A549 (cell line): ENCODE measurements at regions not wholly inside any gene's neighbourhood (a gene's known extent, or its start where the extent isn't known, plus 50 kb on each side); places are given as distances from the start of the nearest gene placed in this dataset.

Experiments used
- ATAC-seq, 2 experiments: fragments of 200-7000 bp in 1 of 2; fragments of >200 bp in 1 of 2; cut with Nextera tagmentation in 1 of 2; cut with Tn5 transposase in 1 of 2; 3 replicates each; pipeline versions ENCODE4 v1.8.0 to v1.9.1; 2018 to 2020; ENCODE audit warnings: mild to moderate bottlenecking in 1 of 2, moderate library complexity in 1 of 2
- CTCF ChIA-PET: fragments of 300-600 bp; sonication (Branson Sonifier 250); formaldehyde crosslinking; extraction: SDS; loops from one replicate; lab custom pipeline; 2021; ENCODE audit warnings: antibody characterized with exemption, inconsistent platforms; lab: Yijun Ruan, JAX
- POLR2A ChIA-PET: fragments of 350-600 bp; formaldehyde crosslinking; extraction: SDS; loops from one replicate; lab custom pipeline; 2021; ENCODE audit warnings: antibody characterized with exemption, inconsistent platforms; lab: Yijun Ruan, JAX
- DNase-seq, 2 experiments: peaks; one replicate each; pipeline versions ENCODE4 v3.0.0 to v3.0.0-alpha.2; 2011 to 2016; ENCODE audit warnings: low read depth in 1 of 2, low spot score in 1 of 2
- FAIRE-seq: peaks from 2 replicates; lab custom pipeline; 2011; peaks lifted over from hg19 to GRCh38; lab: Jason Lieb, UNC
- H3K27ac ChIP-seq, 2 experiments: fragments of >200 bp; sonication (Bioruptor Twin); formaldehyde crosslinking; 3 replicates each; pipeline ENCODE4 v1.5.1; 2016 to 2017
- H3K4me1 ChIP-seq: fragments of >200 bp; sonication (Bioruptor Twin); formaldehyde crosslinking; 3 replicates; pipeline ENCODE4 v1.6.1; 2016
- H3K4me2 ChIP-seq: fragments of >200 bp; sonication (Bioruptor Twin); formaldehyde crosslinking; 3 replicates; pipeline ENCODE4 v1.6.1; 2016
- H3K4me3 ChIP-seq: fragments of >200 bp; sonication (Bioruptor Twin); formaldehyde crosslinking; 3 replicates; pipeline ENCODE4 v1.5.1; 2016
- H3K9me3 ChIP-seq: fragments of >200 bp; sonication (Bioruptor Twin); formaldehyde crosslinking; 3 replicates; pipeline ENCODE4 v1.6.1; 2016
- BCL3 ChIP-seq: fragments of >200 bp; sonication (Bioruptor Twin); formaldehyde crosslinking; IDR thresholded peaks from 3 replicates; pipeline ENCODE4 v1.6.1; 2016
- CEBPB ChIP-seq, 2 experiments: fragments of >200 bp in 1 of 2; sonication (Bioruptor Twin) in 1 of 2; formaldehyde crosslinking in 1 of 2; IDR thresholded peaks; 2 replicates each; pipeline ENCODE4 v1.6.1; 2012 to 2016
- CHD2 ChIP-seq: fragments of 150-350 bp; IDR thresholded peaks from 2 replicates; pipeline ENCODE4 v1.6.1; 2014; ENCODE audit warnings: low read length; ENCODE audit not compliant: partially characterized antibody
- EHF ChIP-seq: fragments of 250-450 bp; sonication (Bioruptor Pico); IDR thresholded peaks from 2 replicates; pipeline ENCODE4 v1.5.0; 2020; ENCODE audit warnings: mild to moderate bottlenecking
- EP300 ChIP-seq, 2 experiments: fragments of >200 bp; sonication (Bioruptor Twin); formaldehyde crosslinking; IDR thresholded peaks; 2 replicates in 1 of 2; 3 replicates in 1 of 2; pipeline ENCODE4 v1.6.1; 2016 to 2017
- ESRRA ChIP-seq: fragments of 150-350 bp; IDR thresholded peaks from 2 replicates; pipeline ENCODE4 v1.6.1; 2014; ENCODE audit warnings: mild to moderate bottlenecking, low read length, borderline replicate concordance
- FOSB ChIP-seq: fragments of 250-450 bp; sonication (Bioruptor Pico); IDR thresholded peaks from 2 replicates; pipeline ENCODE4 v1.5.0; 2020; ENCODE audit warnings: mild to moderate bottlenecking, moderate library complexity
- FOSL2 ChIP-seq, 2 experiments: fragments of 450-650 bp in 1 of 2; fragments of >200 bp in 1 of 2; sonication (Bioruptor Twin) in 1 of 2; formaldehyde crosslinking; IDR thresholded peaks; 2 replicates each; pipeline versions ENCODE4 v1.5.0 to v1.6.1; 2016 to 2020; ENCODE audit warnings: mild to moderate bottlenecking in 1 of 2, moderate library complexity in 1 of 2
- FOXS1 ChIP-seq: fragments of 250-450 bp; sonication (Bioruptor Pico); IDR thresholded peaks from 2 replicates; pipeline ENCODE4 v1.5.0; 2020; ENCODE audit warnings: mild to moderate bottlenecking, moderate library complexity
- HDAC2 ChIP-seq: fragments of 200-600 bp; sonication (generic); IDR thresholded peaks from 2 replicates; pipeline ENCODE4 v1.6.1; 2016
- HOXA7 ChIP-seq: fragments of 250-450 bp; sonication (Bioruptor Pico); IDR thresholded peaks from 2 replicates; pipeline ENCODE4 v1.5.0; 2020; ENCODE audit warnings: mild to moderate bottlenecking, moderate library complexity
- JUN ChIP-seq, 2 experiments: fragments of >200 bp; sonication (Bioruptor Twin); formaldehyde crosslinking; IDR thresholded peaks; 2 replicates in 1 of 2; 3 replicates in 1 of 2; pipeline ENCODE4 v1.6.1; 2016 to 2017
- KDM1A ChIP-seq: fragments of 200-600 bp; sonication (generic); IDR thresholded peaks from 2 replicates; pipeline ENCODE4 v1.6.1; 2016; ENCODE audit warnings: low read depth, mild to moderate bottlenecking
- MAX ChIP-seq: IDR thresholded peaks from 2 replicates; pipeline ENCODE4 v1.6.1; 2012
- MYC ChIP-seq: IDR thresholded peaks from 2 replicates; pipeline ENCODE4 v1.6.1; 2012; ENCODE audit warnings: mild to moderate bottlenecking, inconsistent platforms, low read length, improper control_type of control experiment, borderline replicate concordance
- NFE2L2 ChIP-seq: fragments of 150-350 bp; conservative IDR thresholded peaks from 2 replicates; pipeline ENCODE4 v1.6.1; 2014; ENCODE audit warnings: low read length
- PBX3 ChIP-seq: IDR thresholded peaks from 2 replicates; pipeline ENCODE4 v1.6.1; 2012
- PHF8 ChIP-seq: fragments of 200-600 bp; sonication (generic); IDR thresholded peaks from 2 replicates; pipeline ENCODE4 v1.6.1; 2016; ENCODE audit warnings: low read depth, mild to moderate bottlenecking, antibody characterized with exemption, moderate library complexity, borderline replicate concordance
- POLR2A ChIP-seq: IDR thresholded peaks from 2 replicates; pipeline ENCODE4 v1.6.1; 2012; ENCODE audit warnings: mild to moderate bottlenecking, low read length
- POLR2AphosphoS2 ChIP-seq: conservative IDR thresholded peaks from 2 replicates; pipeline ENCODE4 v1.6.1; 2012; ENCODE audit warnings: low read length, improper control_type of control experiment, inconsistent platforms
- RAD21 ChIP-seq, 2 experiments: fragments of >200 bp in 1 of 2; sonication (Bioruptor Twin) in 1 of 2; formaldehyde crosslinking in 1 of 2; IDR thresholded peaks in 1 of 2; conservative IDR thresholded peaks in 1 of 2; 2 replicates in 1 of 2; 3 replicates in 1 of 2; pipeline ENCODE4 v1.6.1; 2012 to 2018; ENCODE audit warnings: inconsistent platforms in 1 of 2
- RARB ChIP-seq: fragments of 250-450 bp; sonication (Bioruptor Pico); IDR thresholded peaks from 2 replicates; pipeline ENCODE4 v1.8.0; 2021; ENCODE audit warnings: mild to moderate bottlenecking, moderate library complexity
- SMC3 ChIP-seq: fragments of >200 bp; sonication (Bioruptor Twin); formaldehyde crosslinking; IDR thresholded peaks from 3 replicates; pipeline ENCODE4 v1.6.1; 2018; ENCODE audit warnings: inconsistent platforms
- SREBF2 ChIP-seq: fragments of 450-650 bp; IDR thresholded peaks from 2 replicates; pipeline ENCODE4 v1.6.1; 2014; ENCODE audit warnings: mild to moderate bottlenecking, moderate library complexity
- TFCP2L1 ChIP-seq: fragments of 250-450 bp; sonication (Bioruptor Pico); IDR thresholded peaks from 2 replicates; pipeline ENCODE4 v1.5.0; 2021; ENCODE audit warnings: mild to moderate bottlenecking
- TP53 ChIP-seq: fragments of 250-450 bp; sonication (Bioruptor Pico); IDR thresholded peaks from 2 replicates; pipeline ENCODE4 v1.5.0; 2021; ENCODE audit warnings: mild to moderate bottlenecking, moderate library complexity
- ZC3H11A ChIP-seq: fragments of 450-650 bp; IDR thresholded peaks from 2 replicates; pipeline ENCODE4 v1.6.1; 2014; ENCODE audit warnings: antibody characterized with exemption, mild to moderate bottlenecking
- ZFP36 ChIP-seq: fragments of 450-650 bp; IDR thresholded peaks from 2 replicates; pipeline ENCODE4 v1.6.1; 2014; ENCODE audit warnings: borderline replicate concordance; ENCODE audit not compliant: partially characterized antibody
- ZNF302 ChIP-seq: fragments of 250-450 bp; sonication (Bioruptor Pico); IDR thresholded peaks from 2 replicates; pipeline ENCODE4 v1.9.0; 2021; ENCODE audit warnings: inconsistent platforms, mild to moderate bottlenecking, moderate library complexity
- ZSCAN20 ChIP-seq: fragments of 250-450 bp; sonication (Bioruptor Pico); IDR thresholded peaks from 2 replicates; pipeline ENCODE4 v1.8.0; 2022; ENCODE audit warnings: mild to moderate bottlenecking, moderate library complexity
- WGBS: methylation state at CpG from one replicate; pipeline ENCODE4 v1.1.6; 2017; ENCODE audit errors: missing lambda C conversion rate; 5-methylcytosine and 5-hydroxymethylcytosine counted together

- WGBS: 0% methylated on average over 1 of the region's 1 CpG
- ATAC-seq (no peak), FAIRE-seq (no peak), DNase-seq (no peak)
- POLR2A ChIA-PET: no interaction called here
- TF ChIP-seq RAD21 (conservative IDR thresholded peaks at IDR 0.05 in 1 of 2, IDR thresholded peaks at IDR 0.05 in 1 of 2): no peak
- no peak for TF ChIP-seq ZSCAN20 (CRISPR knock-in tag)
- no peak for TF ChIP-seq ESRRA
- TF ChIP-seq ZC3H11A: no peak
- no peak for TF ChIP-seq JUN (IDR thresholded peaks at IDR 0.05)
- TF ChIP-seq ZNF302 (CRISPR knock-in tag): no peak
- TF ChIP-seq HDAC2: no peak
- TF ChIP-seq EHF (CRISPR knock-in tag): no peak
- TF ChIP-seq RARB (CRISPR knock-in tag): no peak
- no peak for TF ChIP-seq PBX3
- no peak for TF ChIP-seq FOSB (CRISPR knock-in tag)
- Histone ChIP-seq H3K9me3 (no peaks in the 10 kb centered on the region), H3K27ac (no peak overlapping the region), H3K4me2 (no peak overlapping the region), H3K4me3 (no peak overlapping the region), H3K4me1 (no peaks in the 10 kb centered on the region)
- CTCF ChIA-PET: no interaction called here
Measured at GRCh38 chr3:76400141-76400540, 614.8 kb upstream of the ZNF717 start.

GRCh38 chr3:76402926-76403325 is 617.6 kb upstream of the ZNF717 start:
- FAIRE-seq (no peak), DNase-seq (no peak), ATAC-seq (no peak)
- no peak overlapping the region for H3K4me3 ChIP-seq
- ChIA-PET POLR2A (no interaction called here), CTCF (no interaction called here)
- WGBS: 0% methylated on average over 2 of the region's 2 CpGs
- H3K4me1 ChIP-seq: no peaks in the 10 kb centered on the region
- no peak overlapping the region for H3K4me2 ChIP-seq
- no peak for TF ChIP-seq CHD2
- TF ChIP-seq POLR2A: no peak
- TF ChIP-seq PHF8: no peak
- no peak for TF ChIP-seq POLR2AphosphoS2
- no peak overlapping the region for H3K27ac ChIP-seq
- no peaks in the 10 kb centered on the region for H3K9me3 ChIP-seq

GRCh38 chr3:76403556-76403955 is 618.2 kb upstream of the ZNF717 start:
- no peak for FAIRE-seq

More at GRCh38 chr3:76403556-76403955, 618.2 kb upstream of the ZNF717 start:
- no peaks in the 10 kb centered on the region for H3K9me3 ChIP-seq
- POLR2A ChIA-PET: no interaction called here
- no peak overlapping the region for H3K27ac ChIP-seq
- no peak overlapping the region for H3K4me2 ChIP-seq
- no peak for TF ChIP-seq TP53 (CRISPR knock-in tag)
- no peak for TF ChIP-seq NFE2L2
- TF ChIP-seq SREBF2: no peak
- TF ChIP-seq HOXA7 (CRISPR knock-in tag): no peak
- no peak for TF ChIP-seq HDAC2
- no peak for TF ChIP-seq EP300 (IDR thresholded peaks at IDR 0.05)
- TF ChIP-seq MYC: no peak
- no peak for TF ChIP-seq PBX3
- no peak for TF ChIP-seq CEBPB (IDR thresholded peaks at IDR 0.05)
- no peak for TF ChIP-seq TFCP2L1 (CRISPR knock-in tag)
- no peak for TF ChIP-seq BCL3
- TF ChIP-seq FOSL2 (IDR thresholded peaks at IDR 0.05): no peak
- no peak for TF ChIP-seq FOSL2 (CRISPR knock-in tag; IDR thresholded peaks at IDR 0.05)
- no peak for TF ChIP-seq EHF (CRISPR knock-in tag)
- no peak for TF ChIP-seq RAD21 (conservative IDR thresholded peaks at IDR 0.05 in 1 of 2, IDR thresholded peaks at IDR 0.05 in 1 of 2)
- no peak for TF ChIP-seq ZFP36
- TF ChIP-seq FOXS1: no peak
- no peak for TF ChIP-seq MAX
- no peak for TF ChIP-seq KDM1A
- no peak for TF ChIP-seq SMC3
- TF ChIP-seq FOSB (CRISPR knock-in tag): no peak
- DNase-seq (no peak), ATAC-seq (no peak)
- no peak overlapping the region for H3K4me3 ChIP-seq
- WGBS: 5% methylated on average over 2 of the region's 2 CpGs
- H3K4me1 ChIP-seq: no peaks in the 10 kb centered on the region
- CTCF ChIA-PET: no interaction called here
